Upper lobe of left lung (tissue), 4 donors: ENCODE measurements at regions not wholly inside any gene's neighbourhood (a gene's known extent, or its start where the extent isn't known, plus 50 kb on each side); places are given as distances from the start of the nearest gene placed in this dataset.

Source experiments
- EP300 ChIP-seq, 4 donors: sonication (generic); formaldehyde crosslinking; IDR thresholded peaks; one replicate each; pipeline ENCODE4 v1.5.1; 2017; ENCODE audit warnings: antibody characterized with exemption in 4 of 4, control low read depth in 2 of 4
- POLR2A ChIP-seq, 4 donors: fragments of 450-650 bp; IDR thresholded peaks; one replicate each; pipeline ENCODE4 v1.5.1; 2016 to 2017; ENCODE audit warnings: antibody characterized with exemption in 4 of 4, mild to moderate bottlenecking in 2 of 4
- POLR2AphosphoS5 ChIP-seq, 2 donors: sonication (generic); formaldehyde crosslinking; IDR thresholded peaks; one replicate each; pipeline ENCODE4 v1.5.1; 2017; ENCODE audit warnings: antibody characterized with exemption in 2 of 2
- TF ChIP-seq, protein P1 (sequence below), 6 experiments: fragments of 450-650 bp in 4 of 6; fragments of 200-600 bp in 2 of 6; sonication (generic) in 2 of 6; IDR thresholded peaks; one replicate each; pipeline ENCODE4 v1.5.1; 2016 to 2019; ENCODE audit warnings: antibody characterized with exemption in 6 of 6

DNA sequence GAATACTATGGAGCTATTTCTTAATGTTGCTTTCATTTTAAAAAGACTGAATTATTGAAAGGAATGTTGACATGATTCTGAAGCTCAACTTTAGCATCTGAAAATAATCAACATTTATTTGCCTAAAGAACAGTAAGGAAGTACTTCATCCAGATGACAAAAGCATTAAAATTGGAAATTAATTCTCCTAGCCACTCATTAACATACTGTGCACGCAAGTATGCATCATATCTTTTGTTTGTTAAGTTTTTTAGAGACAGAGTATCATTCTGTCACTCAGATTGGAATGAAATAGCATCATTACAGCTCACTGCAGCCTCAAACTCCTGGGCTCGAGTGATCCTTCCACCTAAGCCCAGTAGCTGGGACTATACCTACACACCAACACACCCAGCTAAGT lies 632.1 kb upstream of the ALCAM start:
- TF ChIP-seq, protein P1, sequence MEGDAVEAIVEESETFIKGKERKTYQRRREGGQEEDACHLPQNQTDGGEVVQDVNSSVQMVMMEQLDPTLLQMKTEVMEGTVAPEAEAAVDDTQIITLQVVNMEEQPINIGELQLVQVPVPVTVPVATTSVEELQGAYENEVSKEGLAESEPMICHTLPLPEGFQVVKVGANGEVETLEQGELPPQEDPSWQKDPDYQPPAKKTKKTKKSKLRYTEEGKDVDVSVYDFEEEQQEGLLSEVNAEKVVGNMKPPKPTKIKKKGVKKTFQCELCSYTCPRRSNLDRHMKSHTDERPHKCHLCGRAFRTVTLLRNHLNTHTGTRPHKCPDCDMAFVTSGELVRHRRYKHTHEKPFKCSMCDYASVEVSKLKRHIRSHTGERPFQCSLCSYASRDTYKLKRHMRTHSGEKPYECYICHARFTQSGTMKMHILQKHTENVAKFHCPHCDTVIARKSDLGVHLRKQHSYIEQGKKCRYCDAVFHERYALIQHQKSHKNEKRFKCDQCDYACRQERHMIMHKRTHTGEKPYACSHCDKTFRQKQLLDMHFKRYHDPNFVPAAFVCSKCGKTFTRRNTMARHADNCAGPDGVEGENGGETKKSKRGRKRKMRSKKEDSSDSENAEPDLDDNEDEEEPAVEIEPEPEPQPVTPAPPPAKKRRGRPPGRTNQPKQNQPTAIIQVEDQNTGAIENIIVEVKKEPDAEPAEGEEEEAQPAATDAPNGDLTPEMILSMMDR (IDR thresholded peaks at IDR 0.05), result no peak
- no peak for TF ChIP-seq POLR2A (IDR thresholded peaks at IDR 0.05)
- TF ChIP-seq EP300 (IDR thresholded peaks at IDR 0.05), result no peak
- no peak for TF ChIP-seq POLR2AphosphoS5 (IDR thresholded peaks at IDR 0.05)
